GM19455 (cell line): ENCODE measurements at regions not wholly inside any gene's neighbourhood (a gene's known extent, or its start where the extent isn't known, plus 50 kb on each side); places are given as distances from the start of the nearest gene placed in this dataset.
"Not testable (repeated sequence)": the region's sequence is repeated elsewhere in the genome, so short reads cannot be mapped to it uniquely, and the experiment has no call there.

Experiments used
- ATAC-seq: cut with Tn5 transposase; IDR thresholded peaks from one replicate; pipeline ENCODE4 v1.9.1; 2021; ENCODE audit not compliant: unreplicated experiment

DNA sequence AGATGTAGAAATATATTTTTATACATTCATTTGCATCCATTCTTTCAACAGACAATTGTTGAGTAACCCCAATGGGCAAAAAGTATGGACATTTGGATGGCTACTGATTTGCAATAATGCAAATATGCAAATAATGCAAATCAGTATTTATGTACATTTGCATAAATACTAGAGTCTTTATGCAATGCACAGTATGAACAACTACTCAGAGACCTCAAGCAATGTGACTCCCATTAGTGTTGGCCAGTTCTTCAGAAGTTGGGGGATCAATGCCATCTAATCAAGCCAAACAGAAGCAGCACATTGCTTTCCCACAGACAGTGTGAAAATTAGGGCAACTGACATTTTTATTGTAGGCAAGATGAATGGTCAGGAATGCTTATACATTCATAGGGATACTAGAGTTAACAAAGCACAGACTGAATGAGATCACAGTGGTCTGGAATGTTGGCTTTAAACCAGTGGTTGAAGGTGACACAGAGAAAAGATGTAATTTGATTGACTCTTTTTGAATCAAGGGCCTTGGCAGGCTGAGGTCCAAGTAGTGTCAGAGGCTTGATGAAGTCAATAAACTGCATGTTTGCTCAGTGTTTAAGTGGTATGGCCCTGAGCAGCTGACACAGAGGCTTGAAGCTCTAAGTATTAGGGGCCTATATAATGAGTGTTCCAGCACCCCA, 256.6 kb downstream of the CTH start:
- no peak for ATAC-seq

DNA sequence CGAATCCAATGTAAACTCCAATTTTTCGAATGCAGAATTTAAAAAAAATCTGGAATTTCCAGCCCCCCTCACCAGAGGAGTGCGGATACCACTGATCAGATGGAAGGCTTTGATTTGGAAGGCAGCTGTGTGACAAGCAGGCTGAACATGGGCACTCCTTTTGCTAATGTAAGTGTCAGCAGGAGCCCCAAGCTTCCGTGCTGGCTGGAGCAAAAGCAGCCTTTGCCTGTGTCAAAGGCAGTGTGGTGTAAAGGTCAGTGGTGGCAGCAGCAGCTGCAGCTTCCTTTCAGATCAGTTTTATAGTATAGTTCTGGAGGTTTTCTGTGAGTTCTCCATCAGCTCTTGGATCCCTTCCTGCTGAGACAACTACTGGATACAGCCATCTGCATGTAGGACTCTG, 259.9 kb downstream of the CTH start:
- ATAC-seq = no peak

DNA sequence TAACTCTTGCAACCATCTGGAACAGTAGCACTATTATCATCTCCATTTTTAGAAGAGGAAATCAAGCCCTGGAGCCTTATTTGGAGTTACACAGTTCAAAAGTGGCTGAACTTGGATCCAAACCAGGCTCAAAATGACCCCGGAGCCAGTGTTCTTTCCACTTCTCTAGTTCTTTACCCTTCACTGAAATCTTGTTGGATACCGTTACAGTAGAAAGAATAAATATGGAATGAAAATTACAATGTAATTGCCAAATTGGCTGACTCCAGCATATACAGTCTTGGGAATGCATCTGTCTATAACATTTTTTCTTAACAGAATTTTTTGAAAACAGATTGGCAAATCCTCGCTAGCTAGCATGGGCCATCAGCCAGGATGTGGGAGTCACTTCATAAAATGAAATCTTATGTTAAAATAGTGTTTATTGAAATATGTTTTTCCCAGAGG, 261.4 kb downstream of the CTH start:
- ATAC-seq = no peak

DNA sequence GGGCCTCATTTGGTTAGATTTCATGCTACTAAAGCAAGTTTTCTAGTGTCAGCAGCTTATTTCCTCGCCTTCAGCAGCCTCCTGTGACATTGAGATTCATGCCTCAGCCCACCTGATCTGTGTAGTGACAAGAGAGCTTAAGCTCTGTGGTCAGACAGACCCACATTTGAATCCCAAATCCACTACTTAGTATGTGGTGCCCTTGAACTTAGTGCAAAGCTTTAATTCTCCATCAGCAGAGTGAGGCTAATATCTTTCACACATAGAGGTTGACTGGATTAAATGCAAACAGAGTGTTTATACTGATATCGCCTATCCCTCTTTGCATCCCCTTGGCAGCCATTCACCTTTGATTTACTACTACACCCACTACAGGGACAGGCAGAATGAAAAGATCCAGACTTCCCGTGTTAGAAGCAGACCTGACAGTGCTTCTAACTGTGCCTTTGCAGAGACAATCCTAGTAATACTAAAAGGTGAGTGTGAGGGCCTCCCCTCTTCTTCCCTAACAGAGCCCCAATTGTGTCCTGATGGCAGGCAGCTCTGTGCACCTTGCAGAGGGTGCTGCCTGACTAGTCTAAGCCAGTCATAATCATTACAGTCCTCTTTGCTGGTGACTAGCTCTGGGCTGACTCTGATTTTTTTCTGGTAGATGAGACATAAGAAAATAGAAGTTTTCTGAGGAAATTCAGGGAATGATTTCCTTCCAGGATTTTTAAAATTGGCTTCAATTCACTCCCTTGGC, 264.0 kb downstream of the CTH start:
- no peak for ATAC-seq

DNA sequence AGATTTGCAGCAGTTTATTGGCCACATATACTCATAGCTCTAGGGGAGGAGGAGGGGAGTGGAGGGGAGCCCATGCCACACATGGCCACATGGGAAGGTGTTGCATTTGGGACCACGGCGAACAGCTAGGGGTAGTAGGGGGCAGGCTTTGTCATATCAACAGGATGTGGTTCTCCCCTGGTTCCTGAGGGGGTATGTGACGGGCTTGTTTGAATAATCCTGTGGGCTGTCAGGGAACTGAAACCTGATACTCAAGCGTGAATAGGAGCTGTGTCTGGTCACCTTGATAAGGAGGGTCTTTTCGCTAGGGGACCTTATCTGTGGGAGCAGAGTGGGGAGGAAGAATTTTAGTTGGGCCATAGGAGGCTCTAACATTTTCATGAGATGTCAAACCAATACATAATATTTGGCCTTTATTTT, 264.7 kb downstream of the CTH start:
- ATAC-seq = peak; percentile 56

DNA sequence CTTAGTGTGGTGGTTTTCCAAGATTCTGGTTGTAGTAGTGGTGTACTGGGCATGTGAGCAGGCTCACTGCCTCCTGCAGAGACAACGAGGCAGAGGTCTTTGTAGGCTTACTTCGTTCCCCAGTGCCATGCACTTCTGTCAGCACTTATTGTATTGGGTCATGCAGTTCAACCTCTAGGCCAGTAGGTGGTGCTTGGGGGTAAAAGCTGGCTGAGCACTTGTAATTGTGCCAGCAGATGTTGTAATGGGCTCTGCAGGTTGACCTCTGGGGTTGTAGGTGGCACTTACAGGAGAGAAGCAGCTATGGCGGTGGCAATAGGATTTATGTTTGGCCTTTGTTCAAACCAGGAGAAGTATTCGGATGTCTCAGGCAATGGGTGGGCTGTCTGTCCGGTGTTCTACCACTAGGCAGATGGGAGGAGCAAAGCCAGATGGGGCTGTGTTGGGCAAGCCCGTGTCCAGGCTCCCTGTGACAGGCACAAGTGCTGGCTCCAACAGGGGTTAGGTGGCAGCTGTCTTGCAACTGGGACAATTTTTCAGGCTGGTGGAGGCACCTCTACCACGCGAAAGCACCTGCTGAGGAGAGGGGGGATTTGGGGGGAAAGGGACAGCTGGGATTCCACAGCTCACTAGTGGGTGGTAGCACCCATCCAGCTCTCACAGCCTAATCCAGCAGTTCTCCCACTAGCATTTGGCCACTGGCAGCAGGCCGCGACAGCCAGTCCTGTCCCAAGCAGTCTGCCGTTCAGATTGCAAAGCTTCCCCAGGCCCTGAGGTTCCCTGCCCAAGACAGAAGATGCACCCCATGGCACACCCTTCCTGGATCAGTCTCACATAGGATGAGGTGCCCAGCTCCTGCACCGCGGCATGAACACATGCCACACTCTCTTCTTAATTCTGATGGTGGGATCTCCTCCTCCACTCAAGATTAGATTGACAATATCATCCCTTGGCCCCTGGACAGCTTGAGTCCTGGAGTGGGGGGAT, 274.5 kb downstream of the CTH start:
- ATAC-seq = peak; percentile 100

DNA sequence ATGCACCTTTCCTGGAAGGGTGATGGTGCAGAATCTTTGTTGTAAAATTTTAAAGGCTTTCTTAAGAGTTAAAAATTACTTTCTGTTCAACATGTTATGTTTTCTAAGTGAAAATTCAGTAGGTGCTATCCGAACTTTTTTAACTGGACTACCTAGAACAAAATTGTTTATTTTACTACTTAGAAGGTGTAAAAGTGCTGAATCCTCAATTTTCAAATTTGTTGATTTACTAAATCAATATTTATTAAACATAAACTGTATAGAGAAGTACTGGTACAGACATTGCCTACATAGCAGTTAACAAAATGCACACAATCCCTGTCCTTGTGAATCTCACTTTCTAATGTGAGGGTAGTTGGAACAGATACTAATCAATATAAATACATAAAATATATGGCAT, 277.5 kb downstream of the CTH start:
- ATAC-seq = no peak

DNA sequence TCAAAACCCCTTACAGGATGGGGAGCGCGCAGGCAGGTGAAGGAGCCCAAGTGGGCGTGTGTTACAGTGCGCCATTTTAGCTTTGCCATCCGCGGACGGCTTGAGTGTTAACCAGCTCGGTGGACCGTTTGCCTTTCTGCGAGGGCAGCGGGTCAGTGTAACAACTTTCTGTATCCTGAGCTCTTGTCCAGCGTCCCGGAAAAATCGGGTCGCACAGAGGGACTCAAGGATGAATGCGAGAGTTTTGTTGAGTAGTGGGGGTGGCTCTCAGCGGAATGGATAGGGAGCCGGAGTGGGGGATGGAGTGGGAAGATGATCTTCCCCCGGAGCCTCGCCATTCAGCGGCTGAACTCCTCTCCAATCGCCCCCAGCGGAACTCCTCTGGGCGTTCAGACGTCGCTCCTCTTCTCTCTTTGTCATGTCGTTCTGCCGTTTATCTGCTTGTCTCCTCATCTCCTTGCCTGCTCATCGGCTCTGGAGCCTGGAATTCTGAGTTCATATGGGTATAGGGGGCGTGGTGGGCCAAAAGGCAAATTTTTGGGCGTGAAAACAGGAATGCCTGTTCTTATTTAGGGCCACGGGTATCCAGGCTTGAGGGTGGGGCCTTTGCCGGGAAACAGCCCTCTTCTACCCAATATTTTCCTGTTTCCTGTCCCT, 295.4 kb downstream of the CTH start:
- no peak for ATAC-seq

DNA sequence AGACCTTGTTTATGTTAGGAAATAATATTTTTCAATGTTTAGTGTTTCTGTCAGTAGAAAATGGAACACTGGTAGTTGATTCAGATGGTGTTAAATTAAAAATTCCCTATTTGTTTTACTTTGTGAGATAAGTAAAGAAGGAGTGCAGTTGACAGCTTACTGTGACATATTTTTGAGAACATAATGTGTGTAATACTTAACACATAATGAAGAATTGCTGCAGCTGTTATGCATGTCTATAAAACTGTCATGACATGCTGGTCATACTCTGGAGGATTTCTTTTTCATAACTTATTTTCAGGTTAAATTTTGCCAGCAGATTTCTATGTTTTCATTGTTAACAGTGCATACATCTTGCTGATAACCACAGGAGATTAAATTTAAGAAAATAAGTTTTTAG, 296.1 kb downstream of the CTH start:
- ATAC-seq = no peak

DNA sequence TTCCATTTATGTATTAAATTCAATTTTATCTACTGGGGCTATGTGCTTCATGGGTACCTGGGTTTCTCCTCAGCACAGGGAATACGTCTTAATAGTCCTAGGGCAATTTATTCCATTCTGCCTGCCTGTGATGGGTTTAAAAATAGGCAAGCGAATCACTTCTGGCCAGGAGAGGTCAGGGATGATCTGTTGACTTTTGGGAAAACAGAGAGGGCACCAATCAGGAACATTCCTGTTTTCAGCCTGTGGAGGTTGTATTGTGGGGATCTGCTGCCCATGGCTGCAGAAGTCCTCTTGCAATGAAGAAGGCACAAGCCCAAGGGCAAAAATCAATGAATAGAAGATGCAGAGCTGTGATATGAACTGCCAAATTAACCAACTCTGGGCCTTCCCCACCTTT, 303.1 kb downstream of the CTH start:
- no peak for ATAC-seq

DNA sequence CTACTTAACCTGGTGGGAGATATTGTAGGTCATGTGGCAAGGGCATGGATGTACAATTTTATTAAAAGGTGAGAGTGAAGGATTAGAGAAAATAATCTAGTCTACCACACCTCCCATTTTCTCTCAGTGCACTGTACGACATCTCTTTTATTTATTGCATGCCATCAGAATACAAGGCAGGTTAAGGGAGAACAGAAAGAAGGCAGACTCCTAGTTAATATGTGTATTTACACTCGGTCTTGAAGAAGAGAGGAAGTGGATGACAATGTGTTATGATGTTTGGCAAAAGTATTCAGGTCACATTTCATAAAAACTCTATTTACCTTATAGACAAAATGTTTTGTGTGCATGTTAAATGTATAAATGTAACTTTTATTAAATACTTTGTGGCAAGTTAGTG, 306.1 kb downstream of the CTH start:
- ATAC-seq = no peak

DNA sequence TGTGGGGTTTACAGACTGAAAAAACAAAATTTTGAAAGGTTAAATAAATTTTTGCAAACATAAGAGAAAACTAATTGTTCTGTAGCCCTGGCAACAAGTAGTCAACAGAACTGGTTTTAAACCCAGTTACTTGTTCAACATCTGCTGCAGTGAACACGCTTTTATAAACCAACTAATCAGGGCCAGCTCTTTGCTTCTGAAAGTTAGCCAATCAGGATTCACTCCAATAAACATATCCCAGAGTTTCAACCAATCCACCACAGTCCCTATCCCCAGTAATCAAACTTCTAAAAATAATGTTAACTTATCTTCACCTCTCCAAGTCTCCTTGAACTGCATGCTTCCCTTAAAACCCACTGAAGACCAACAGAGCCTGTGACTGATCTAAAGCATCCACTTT, 306.6 kb downstream of the CTH start:
- ATAC-seq = no peak

DNA sequence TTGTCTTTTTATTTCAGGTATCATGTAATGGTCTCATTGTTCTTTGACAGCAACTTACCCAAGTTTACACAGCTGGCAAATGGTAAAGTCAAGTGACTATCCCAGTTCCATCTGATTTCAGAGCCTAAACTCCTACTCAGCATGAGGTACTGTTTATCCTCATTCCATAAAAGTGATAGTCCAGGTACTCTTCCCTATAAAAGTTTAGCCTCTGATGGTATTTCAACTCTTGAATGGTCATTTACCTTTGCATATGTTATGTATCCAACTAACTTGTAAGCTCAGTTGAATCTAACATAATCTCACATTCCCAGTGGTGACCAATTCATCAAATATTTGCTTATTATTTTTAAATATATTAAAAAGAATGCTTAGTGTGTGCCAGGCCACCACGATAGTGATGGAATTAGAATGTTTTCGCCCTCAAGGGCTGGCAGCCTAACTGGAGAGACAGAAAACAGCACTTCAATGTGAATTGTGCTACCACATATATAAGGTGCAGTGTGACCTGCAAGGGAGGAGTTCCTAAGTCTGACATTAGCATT, 307.1 kb downstream of the CTH start:
- ATAC-seq = no peak

DNA sequence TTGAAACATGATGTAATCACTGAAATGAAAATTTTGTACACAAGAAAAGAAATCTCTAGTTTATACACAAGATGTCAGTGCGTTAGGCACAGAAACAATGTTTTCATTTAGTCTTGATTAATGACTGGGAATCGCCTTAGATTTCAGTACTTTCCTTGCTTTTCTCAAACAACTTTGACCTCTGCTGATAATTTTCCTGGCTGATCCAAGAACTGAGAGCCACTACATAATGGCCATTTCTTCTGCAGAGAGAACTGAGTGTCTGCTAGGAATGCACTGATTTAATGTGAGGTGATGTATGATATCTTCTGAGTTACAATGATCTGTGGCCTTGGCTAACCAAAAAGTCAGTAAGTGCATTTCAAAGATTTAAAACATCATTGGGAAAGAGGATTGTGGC, 308.1 kb downstream of the CTH start:
- ATAC-seq = no peak

DNA sequence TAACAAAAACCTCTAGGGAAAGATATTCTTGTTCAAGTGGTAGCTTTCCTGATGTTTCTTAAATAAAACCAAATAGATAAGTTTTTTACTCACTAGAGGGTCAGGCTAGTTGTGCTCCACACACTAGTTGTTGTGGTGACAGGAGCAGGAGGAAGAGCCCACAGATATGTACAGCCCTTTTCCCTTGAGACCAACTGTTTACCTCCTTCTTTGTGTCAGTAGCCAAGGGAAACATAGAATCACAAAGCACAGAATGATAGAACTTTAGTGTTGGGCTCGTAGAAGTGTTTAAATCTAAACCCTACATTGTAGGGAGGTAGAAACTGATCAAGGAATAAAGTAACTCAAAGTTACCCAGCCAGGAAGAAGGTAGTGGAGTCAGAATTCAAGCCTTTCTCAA, 309.0 kb downstream of the CTH start:
- no peak for ATAC-seq

DNA sequence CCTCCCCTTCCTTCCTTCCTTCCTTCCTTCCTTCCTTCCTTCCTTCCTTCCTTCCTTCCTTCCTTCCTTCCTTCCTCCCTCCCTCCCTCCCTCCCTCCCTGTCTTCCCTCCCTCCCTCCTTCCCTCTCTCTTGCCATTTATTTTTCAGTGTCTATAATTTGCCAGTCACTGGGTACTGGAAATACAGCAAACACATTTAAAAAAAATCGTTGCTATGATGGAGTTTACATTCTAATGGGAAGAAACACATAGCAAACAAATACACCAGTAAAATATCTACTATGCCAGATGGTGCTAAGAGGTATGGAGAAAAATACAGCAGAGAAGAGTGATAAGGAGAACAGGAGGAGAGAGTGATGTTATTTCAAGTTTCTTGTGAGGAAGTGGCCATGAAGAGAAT, 309.5 kb downstream of the CTH start:
- no peak for ATAC-seq

DNA sequence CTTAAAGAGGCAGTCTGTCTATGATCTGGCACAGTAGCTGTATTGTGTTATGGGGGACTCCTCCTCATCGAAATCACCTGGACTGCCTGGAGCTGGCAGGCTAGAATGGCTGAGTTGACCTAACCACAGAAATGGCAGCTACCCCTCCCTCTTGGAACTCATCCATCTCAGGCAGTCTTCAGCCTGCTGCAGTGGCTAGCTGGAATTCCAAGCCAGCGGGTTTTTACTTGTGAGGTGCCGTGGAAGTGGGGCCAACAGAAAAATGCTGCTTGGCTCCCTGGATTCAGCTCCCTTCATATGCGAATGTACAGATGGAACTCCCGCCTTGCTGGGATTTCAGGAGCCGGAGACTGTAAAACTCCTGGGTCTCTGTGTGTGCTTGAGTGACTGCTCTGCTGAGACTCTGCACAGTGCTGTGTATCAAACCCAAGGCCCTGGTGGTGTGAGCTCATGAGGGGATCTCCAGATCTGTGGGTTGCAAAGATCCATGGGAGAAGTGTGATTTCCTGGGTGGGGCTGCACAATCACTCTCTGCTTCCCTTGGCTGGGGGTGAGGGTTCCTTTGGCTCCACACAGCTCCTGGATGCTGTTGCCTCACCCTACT, 316.9 kb downstream of the CTH start:
- ATAC-seq = no peak

DNA sequence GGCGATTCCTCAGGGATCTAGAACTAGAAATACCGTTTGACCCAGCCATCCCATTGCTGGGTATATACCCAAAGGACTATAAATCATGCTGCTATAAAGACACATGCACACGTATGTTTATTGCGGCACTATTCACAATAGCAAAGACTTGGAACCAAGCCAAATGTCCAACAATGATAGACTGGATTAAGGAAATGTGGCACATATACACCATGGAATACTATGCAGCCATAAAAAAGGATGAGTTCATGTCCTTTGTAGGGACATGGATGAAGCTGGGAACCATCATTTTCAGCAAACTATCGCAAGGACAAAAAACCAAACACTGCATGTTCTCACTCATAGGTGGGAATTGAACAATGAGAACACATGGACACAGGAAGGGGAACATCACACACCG, 311.1 kb downstream of the PTGER3 start:
- ATAC-seq = not testable (repeated sequence)

DNA sequence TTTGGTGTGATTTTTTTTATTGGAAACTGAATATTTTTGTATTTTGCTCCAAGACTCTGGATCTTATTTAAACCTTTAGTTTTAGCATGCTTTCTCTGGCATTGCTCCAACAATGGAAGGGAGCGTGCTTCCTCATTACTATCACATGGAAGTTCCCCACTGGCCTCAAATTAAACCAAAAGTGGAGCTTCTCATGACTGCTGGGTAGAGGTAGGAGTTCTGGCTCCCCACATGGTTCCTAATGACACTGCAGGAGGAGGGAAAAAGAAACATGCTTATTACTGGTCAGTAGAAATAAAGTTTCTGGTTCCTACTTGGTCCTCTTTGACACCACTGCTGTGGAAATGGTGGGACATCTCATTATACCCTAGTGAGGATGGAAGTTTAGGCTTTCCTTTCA, 310.5 kb downstream of the PTGER3 start:
- no peak for ATAC-seq

DNA sequence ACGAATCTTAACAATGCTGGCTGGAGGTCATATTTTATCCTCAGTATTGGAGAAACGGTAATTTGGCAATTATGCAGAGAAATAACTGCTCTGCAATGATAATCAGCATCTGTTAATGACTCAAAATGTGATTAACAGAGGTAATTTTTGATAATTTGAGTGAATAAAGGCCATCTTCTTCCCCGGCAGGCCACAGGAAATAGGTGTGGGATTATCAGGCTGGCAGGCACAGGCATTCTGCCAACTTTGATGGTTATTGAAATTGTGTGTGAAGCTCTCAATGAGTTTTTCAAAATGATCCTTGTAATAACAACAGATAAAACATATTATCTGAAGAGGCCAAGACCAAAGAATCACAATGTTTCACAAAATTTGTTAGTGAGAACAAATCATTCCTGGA, 309.0 kb downstream of the PTGER3 start:
- no peak for ATAC-seq
